GM18511 (cell line): ENCODE measurements at regions not wholly inside any gene's neighbourhood (a gene's known extent, or its start where the extent isn't known, plus 50 kb on each side); places are given as distances from the start of the nearest gene placed in this dataset.

Experiments used
- ATAC-seq: cut with Tn5 transposase; IDR thresholded peaks from one replicate; pipeline ENCODE4 v1.9.1; 2021; ENCODE audit warnings: mild to moderate bottlenecking, moderate library complexity; ENCODE audit not compliant: unreplicated experiment

GRCh38 chr17:79478841-79479240, 132.0 kb downstream of the RBFOX3 start:
- no peak for ATAC-seq

GRCh38 chr17:79478051-79478461, 132.8 kb downstream of the RBFOX3 start:
- ATAC-seq, result no peak

GRCh38 chr17:79476074-79476652, 134.7 kb downstream of the RBFOX3 start:
- no peak for ATAC-seq

GRCh38 chr17:79473876-79474440, 136.9 kb downstream of the RBFOX3 start:
- no peak for ATAC-seq

GRCh38 chr17:79473111-79473875, 137.6 kb downstream of the RBFOX3 start:
- ATAC-seq, result no peak

- no peak for ATAC-seq
These were observed 140.1 kb downstream of the RBFOX3 start for GRCh38 chr17:79470754-79471153.

GRCh38 chr17:79469646-79470045, 141.2 kb downstream of the RBFOX3 start:
- no peak for ATAC-seq

- no peak for ATAC-seq
These were observed 142.5 kb downstream of the RBFOX3 start for GRCh38 chr17:79468183-79468944.

GRCh38 chr17:79466562-79467350, 144.1 kb downstream of the RBFOX3 start:
- ATAC-seq, result no peak

GRCh38 chr17:79465681-79466025, 145.2 kb downstream of the RBFOX3 start:
- no peak for ATAC-seq

- no peak for ATAC-seq
These were observed 145.7 kb downstream of the RBFOX3 start for GRCh38 chr17:79465011-79465680.

GRCh38 chr17:79464318-79465010, 146.4 kb downstream of the RBFOX3 start:
- ATAC-seq, result no peak

GRCh38 chr17:79463421-79464317, 147.2 kb downstream of the RBFOX3 start:
- no peak for ATAC-seq

GRCh38 chr17:79461041-79461440, 149.8 kb downstream of the RBFOX3 start:
- ATAC-seq, result no peak

GRCh38 chr17:79459846-79460245, 151.0 kb downstream of the RBFOX3 start:
- no peak for ATAC-seq

GRCh38 chr17:79459003-79459655, 151.7 kb downstream of the RBFOX3 start:
- no peak for ATAC-seq

- ATAC-seq, result no peak
These were observed 152.5 kb downstream of the RBFOX3 start for GRCh38 chr17:79458356-79458755.

- no peak for ATAC-seq
These were observed 153.0 kb downstream of the RBFOX3 start for GRCh38 chr17:79457889-79458288.
